ENCODE measurements at regions not wholly inside any gene's neighbourhood (a gene's known extent, or its start where the extent isn't known, plus 50 kb on each side); places are given as distances from the start of the nearest gene placed in this dataset.

- no peak for TF ChIP-seq EZH2 (IDR thresholded peaks at IDR 0.05; ENCODE audit: insufficient read depth, poor library complexity, severe bottlenecking)
- no peak for TF ChIP-seq EZH2phosphoT487 (IDR thresholded peaks at IDR 0.05; ENCODE audit: insufficient read depth, low read depth)
Observed at GRCh38 chr15:39030291-39031070, 465.9 kb upstream of the RASGRP1 start.
